ENCODE measurements at regions not wholly inside any gene's neighbourhood (a gene's known extent, or its start where the extent isn't known, plus 50 kb on each side); places are given as distances from the start of the nearest gene placed in this dataset.
"Not testable (repeated sequence)": the region's sequence is repeated elsewhere in the genome, so short reads cannot be mapped to it uniquely, and the experiment has no call there.

DNA sequence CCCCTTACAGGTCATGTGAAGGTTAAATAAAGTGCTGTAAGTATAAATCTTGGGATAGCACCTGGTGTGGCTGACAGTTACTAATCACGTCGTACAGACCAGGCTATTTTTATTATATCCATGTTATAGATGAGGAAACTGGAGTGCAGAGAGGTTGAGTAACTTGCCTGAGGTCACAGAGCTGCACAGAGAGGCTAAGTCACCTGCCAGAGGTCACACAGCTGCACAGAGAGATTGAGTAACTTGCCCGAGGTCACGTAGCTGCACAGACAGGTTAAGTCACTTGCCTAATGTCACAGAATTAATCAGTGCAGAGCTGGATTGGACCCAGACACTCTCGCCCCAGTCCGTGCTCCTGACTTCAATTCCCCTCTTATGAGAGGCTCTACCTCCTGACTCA is 171.5 kb downstream of the NUP210 start:
- DNase-seq (ENCODE audit: low read depth in 2 of 2): no peak

DNA sequence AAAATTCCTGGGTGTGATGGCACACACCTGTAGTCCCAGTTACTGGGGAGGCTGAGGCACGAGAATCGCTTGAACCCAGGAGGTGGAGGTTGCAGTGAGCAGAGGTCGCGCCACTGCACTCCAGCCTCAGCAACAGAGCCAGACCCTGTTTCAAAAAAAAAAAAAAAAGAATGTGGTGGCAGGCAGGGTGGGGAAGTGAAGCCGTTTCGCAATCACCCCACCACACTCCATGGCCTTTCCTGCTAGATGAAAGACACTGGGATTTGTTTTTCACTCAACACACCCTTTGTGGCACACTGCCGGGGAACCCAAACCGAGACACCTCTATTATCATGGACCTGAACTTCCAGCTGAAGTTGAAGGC is 172.4 kb upstream of the IQSEC1 start:
- no peak for DNase-seq (ENCODE audit: low read depth in 2 of 2)

DNA sequence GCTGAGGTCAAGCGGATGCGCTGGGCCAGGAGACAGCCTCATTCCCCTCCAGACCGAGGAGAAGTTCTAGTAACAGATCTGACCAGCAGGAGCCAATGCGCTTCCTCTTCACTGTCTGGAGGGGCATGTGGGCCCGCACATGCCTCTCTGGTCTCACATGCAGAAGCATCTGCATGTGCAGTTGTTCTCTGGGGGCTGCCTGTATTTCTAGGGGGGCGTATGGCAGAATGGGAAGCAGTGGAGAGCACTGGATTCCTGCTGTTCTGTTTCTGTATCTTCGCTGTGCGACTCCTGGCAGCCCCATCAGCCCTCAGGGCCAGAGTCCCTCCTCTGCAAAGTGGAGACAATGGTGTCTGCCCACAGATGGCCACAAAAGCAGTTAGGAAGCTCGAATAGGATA is 170.4 kb upstream of the IQSEC1 start:
- no peak for DNase-seq (ENCODE audit: low read depth in 2 of 2)

DNA sequence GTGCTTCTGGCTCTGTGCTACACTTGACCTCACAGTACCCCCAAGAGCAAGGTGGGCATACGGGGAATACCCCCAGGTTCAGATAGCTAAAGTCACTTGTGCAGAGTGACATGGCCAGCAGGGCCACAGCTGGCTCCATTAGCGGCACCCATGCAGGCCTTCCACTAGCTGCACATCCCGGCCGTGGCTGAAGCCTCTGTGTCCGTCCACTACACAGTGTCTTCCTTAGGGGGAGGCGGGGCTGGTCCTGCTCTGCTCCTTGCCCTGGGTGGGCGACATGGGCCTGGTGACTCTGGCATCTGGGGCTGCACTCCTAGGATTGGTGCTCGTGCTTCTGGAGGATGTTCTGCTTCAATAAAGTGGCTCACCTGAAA is 169.1 kb upstream of the IQSEC1 start:
- DNase-seq (ENCODE audit: low read depth in 2 of 2): no peak

DNA sequence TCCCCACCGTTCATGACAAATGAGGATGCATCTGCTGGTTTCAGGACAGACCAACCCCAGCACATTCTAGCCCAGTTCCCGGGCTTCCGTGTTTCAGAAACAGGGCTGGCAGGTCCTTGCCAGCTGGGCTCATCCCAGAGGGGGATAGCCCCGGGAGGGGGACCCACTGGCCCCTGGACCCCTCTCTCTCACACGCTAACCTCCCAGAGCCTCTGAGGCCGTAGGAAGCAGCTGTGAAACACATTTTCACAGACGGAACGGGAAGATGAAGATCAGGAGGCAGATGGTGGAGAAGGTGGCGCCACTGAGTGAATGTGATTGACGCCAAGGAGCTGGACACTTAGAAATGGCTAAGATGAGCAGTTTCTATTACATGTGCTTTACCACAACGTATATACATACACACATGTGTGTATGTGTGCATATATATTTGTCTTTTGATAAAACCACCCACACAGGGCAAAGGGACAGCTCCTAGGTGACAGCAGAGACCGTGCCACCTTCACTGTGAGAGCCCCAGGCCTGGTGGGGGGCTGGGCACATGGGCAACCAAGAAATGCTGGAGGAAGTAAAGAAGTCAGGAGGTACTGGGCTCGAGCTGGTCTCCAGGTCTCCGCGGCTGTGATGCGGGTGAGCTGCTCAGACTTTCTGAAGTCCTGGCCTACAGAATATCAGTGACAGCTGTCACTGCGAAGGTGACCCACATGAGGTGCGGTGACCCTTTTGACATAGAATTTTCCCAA is 168.6 kb upstream of the IQSEC1 start:
- DNase-seq (ENCODE audit: low read depth in 2 of 2): no peak

DNA sequence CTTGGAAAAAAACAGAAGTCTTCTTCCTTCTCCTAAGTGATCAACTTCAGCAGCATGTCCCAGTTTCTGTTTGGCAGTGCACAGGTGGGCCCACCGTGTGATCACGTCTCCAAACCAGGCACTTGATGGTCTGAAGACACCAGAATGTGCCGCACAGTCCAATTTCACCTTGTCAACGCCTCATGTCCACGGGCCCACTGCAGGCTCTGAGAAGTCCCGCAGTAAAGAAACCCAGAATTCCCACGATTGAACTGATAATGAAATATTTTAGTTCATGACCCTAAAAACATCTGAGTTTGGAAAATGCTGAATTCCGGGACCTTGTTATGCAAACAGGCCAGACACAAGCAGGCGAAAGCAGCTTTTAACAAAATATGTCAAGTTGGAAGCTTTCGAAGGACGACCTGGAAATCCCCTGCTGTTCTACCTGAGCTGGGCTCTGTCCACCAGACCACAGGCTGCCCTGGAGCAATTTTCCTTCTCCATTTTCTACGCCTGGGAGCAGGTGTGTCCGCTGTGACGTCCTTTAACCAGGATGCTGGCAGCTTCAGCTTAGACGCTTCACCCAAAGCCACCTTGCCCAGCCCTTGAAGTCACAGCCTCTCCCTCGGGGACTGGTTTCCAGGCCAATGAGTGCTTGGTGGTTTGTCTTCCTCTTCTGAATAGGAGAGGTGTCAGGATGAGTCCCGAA is 167.8 kb upstream of the IQSEC1 start:
- no peak for DNase-seq (ENCODE audit: low read depth in 2 of 2)

DNA sequence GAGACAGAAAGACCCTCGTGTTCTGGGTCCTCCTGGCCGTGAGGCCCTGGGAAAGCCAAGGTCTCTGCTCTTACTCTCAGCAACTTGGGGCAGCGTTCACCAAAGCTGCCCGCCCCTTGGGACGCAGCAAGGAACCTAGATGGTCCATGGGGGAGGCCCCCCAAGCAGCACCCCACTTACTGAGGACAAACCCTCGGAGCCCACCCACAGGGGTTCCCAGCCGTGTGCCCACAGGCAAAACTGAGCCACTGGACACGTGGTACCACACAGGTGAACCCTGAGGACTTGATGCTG is 166.2 kb upstream of the IQSEC1 start:
- DNase-seq (ENCODE audit: low read depth in 2 of 2): no peak

DNA sequence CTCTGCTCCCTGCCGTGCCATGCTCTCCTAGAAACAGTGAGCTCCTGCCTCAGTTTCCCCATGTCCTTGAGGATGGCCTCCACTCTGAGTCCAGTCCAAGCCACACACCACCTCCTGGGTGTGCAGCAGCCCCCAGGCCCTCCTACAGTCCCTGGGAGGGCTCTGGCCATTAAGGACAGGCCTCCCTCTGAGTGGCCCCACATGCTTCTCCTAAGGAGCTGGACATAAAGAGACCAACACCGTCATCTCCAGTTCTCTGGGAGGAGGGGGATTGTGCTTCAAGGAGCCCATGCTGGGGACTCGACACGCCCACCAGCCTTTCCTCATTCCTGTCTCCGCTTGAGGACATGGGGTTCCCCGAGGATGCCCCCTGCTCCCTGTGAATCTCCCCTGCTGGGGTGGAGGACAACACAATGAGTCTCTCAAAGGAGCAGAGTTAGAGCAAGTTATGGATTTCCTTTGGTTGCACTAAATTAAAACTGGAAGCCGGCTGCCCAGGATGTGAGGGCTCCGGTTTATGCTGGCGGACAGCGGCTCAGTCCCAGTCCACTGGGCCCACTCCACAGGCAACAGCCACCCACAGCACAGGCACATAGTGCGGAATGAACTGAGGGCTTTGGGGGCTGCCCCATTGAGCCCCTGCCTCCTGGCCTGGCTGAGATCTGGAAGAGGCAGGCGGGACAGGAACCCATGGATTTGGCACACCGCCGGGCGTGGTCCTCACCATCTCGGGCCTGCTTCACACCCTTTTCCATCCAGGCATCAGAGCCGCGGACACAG is 165.6 kb upstream of the IQSEC1 start:
- DNase-seq (ENCODE audit: low read depth in 2 of 2): no peak

DNA sequence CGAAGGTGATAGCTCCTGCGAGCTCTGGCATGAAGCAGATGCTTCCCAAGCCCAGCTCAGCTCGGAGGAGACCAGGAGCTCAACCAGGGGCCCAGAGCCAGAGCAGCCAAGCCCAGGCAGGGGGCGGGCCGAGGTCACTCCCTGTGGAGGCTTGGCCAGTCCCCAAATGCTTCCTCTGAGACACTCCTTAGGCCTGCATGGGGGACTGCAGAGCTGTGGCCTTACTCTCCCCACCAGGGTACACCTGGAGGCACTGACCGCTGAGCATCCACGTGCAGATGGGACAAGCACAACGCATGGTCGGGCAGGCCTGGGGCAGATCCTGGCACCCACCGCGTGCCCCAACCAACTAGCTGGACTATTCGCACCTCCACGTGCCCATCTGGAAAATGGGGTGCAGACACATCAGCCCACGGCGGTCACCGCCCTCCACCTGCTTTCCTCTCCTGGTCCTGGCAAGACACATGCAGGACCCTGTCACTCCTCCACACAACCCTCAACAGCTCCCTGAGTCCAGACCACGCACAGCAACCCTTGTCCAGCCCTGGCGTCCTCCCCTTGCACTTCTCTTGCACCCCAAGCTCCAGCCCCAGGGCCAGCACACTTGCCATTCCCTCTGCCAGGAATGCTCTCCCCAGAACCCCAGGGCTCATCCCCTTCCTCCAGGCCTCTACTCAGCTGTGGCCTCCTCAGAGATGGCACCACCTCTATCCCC is 164.7 kb upstream of the IQSEC1 start:
- DNase-seq (ENCODE audit: low read depth in 2 of 2): no peak

DNA sequence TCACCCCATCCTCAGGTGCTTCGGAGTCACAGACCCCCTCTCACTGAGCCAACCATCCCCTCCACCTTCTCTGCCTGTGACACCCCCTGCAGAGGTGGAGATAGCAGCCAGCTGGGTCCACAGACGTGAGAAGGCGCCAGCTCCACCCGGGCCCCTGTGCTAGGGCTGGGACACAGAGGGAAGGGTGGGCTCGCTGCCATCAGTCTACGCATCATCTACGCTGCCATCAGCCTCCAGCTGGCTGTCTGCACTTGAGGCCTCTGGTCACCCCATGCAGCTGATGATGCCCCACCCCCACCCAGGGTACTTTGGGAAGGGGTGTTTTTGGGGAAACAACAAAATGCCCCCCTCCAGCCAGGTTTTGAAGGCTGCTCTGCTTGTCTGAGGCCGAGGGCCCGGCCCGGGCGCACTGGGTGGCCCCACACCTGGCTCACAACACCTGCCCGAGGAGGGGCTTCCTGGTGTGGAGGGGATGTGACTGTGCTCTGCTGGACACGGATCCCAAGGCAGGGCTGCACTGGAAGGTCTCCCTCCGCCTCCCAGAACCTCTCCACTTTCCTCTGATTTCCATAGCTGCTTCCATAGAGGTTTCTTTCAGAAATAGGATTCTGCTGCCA is 163.4 kb upstream of the IQSEC1 start:
- no peak for DNase-seq (ENCODE audit: low read depth in 2 of 2)

DNA sequence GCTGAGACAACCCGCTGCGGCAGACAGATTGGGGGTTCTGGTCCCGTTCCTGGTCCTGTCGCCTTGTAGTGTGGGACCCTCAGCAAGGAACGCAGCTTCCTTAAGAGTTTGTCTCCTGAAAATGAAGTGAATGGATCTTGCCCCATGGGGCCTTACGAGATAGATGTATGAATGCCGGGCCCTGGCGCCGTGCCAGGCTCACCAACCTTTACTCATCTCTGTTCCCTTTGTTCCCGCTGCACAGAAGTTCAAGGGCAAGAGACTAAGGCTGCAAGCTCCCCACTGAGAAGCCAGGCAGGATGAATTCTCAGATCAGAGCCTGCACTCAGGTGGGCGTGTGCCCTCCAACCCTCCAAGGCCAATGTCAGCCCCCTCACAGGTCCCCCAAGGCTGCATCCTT is 162.7 kb upstream of the IQSEC1 start:
- no peak for DNase-seq (ENCODE audit: low read depth in 2 of 2)

DNA sequence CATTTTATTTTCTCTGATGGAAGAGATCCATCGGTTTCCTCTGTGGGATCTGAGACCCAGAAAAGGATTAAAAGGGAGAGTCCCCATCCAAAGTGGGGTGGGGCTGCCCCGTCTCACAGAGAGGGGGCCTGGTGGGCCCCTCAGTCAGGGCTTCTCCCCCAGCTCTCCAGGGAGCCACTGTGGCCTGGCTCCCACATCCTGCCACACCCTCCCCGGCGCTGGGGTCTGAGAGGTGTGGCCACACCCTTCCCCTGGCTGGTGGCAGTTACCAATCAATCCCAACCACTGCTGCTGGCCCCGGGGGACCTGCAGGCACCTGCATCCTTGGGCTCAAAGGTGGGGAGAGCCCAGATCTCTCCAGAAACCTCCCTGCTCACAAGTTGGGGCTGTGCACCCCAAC is 161.8 kb upstream of the IQSEC1 start:
- DNase-seq (ENCODE audit: low read depth in 2 of 2): no peak

DNA sequence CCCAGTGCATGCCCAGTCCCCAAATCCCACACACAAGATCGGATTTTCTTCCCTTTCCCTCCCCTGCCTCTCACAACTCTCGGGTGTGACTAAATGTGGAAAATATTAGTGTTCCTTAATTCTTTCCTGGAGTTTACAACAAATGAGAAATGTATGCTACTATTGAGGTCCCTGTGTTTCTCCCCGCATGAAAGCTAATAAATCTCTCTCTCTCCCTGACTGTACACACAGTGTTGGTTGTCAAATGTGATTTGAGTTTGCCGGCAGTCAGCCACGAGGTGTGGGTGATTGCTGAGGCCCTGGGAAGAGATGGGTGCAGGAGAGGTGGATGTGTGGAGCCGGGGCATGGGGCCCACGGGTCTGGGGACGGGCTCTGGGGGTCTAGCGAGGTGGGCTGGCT is 161.4 kb upstream of the IQSEC1 start:
- DNase-seq (ENCODE audit: low read depth in 2 of 2): no peak

DNA sequence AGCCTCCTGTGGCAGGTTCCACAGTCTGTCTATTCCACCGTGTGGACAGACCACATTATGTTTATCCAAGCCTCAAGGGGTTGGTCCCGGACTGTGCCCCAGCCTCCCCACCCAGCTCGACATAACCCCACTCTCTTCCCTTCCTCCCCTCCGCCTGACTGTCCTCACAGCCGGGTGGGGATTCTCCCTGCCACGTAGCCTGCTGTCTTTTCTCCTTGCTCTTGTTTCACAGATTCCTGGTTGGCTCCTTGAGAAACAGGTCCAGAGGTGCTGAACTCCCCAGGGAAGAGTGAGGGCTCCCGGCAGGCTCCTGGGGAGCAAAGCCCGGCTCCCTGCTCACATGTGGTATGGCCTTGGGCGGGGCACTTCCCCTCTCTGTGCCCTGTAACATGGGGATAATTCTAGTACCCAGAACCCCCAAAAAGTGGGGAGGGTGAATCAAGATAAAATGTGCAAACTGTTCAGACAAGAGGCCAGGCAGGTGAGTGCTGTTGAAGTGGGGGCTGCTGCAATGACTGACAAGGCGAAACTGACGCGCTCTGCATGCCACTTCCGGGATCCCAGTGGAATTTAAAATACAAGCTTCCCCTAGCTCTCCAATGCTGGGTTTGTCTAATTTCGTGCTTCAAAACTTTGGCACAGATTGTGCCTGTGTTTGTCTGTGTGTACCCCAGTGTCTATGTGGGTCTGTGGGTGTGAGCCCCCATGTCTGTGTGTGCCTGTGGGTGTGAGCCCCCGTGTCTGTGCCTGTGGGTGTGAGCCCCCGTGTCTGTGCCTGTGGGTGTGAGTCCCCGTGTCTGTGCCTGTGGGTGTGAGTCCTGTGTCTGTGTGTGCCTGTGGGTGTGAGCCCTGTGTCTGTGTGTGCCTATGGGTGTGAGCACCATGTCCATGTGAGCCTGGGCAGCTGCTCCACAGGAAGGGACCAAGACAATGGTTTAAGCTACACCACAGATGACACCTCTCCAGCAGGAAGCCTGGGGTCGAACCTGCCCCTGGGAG is 160.6 kb upstream of the IQSEC1 start:
- DNase-seq (ENCODE audit: low read depth in 2 of 2): no peak

DNA sequence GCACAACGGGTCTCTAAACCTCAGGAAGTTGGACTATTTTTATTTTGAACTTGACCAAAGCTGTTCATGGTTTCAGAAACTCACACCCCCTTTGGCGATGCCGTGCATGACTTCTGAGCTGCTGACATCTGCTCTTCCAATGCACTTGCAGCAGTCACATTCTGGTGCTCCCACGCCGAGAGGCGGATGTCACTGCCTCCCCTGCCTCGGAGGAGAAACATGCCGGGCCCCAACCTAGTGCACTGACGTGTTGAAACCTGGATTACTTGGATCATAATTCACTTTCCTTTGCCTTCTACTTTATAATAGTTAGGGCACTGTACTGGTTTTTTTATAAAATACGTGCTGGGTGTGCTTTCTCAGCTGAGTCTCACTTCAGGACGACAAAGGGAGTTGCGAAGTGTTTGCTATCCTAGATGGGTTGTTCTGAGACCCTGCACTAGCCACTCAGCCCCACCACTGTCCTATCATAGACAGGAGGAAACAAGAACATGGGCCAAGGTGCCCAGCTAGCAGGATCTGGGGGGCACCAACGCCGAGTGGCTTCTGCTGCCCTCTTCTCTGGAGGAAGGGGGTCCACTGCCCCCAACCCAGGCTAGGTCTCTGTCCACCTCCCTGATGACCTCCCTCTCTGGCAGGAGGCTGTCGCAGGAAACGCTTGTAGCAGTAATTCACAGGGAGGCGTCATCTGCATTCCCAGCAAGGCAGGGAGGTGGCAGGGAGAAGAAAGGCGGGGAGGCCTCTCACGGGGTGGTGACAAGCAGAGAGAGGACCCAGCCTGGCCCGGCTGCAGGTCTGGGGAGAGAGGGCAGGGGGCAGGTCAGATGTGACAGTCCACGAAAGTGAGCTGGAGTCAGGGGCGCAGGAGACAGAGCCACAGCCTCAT is 158.8 kb upstream of the IQSEC1 start:
- no peak for DNase-seq (ENCODE audit: low read depth in 2 of 2)

DNA sequence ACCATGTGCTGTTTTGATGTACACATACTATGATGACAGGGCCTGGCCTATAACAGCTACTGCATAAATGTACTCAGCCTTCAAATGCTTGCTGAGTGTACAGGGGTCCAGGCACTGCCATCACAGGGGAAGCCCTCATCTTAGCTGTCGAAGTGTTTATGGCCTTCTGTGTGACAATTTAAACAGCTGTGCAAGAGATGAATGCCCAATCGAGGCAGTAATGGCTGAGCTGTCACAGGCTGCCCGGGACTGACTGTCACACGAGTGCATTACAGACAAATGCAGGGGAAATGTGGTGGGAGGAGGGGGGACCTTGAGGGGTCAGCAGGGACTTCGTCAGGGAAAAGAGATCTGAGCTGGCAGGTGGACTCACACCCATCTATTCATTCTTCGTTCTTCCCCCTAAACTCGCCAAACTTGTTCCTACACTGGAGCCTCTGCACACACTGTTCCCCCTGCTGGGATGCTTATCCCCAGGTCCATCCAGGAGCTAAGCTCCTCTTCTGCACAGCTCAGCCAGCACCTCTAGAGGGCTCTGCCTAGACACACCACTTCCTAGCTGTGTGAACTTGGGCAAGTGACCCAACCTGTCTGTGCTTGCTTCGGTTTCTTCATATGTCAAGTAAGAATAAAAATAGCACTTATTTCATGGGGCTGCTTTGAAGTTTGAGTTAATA is 156.2 kb upstream of the IQSEC1 start:
- DNase-seq (ENCODE audit: low read depth in 2 of 2): no peak

DNA sequence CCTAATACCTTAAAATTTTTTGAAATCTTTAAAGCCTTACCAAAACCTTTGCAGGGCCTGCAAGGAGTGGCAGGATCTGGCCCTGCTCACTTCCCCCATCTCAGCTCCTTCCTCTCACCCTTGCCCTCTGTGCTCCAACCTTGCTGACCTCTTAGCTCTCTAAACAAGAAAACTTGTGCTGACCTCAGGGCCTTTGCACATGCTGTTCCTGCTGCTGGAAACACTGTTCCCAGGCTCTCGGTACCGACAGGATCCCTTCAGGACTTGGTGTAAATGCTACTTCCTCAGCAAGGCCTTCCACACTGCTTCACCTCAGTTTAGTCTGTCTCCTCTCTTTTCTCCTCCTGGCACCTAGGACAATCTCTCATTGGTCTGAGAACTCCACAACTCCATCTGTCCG is 155.4 kb upstream of the IQSEC1 start:
- no peak for DNase-seq (ENCODE audit: low read depth in 2 of 2)

DNA sequence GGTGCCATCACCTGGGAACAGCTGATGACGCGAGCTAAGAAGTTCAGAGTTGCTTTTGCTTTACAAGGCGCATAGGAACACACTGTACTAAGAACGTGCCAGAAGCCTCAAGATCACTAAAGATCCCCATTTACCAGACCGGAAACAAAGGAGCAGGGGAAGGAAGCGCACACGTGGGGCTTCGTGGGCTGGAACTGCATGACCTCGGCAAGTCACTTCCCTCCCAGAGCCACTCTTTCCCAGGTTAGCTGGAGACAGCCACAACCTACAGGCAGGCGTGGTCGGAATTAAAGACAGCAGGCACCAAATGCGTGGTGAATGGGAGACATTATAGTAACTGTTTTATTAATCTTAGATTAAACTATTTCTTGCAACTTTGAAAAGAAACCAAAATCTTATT is 154.9 kb upstream of the IQSEC1 start:
- DNase-seq (ENCODE audit: low read depth in 2 of 2): not testable (repeated sequence)
